RCC 7860 (cell line): ENCODE measurements at regions not wholly inside any gene's neighbourhood (a gene's known extent, or its start where the extent isn't known, plus 50 kb on each side); places are given as distances from the start of the nearest gene placed in this dataset.
"Not testable (repeated sequence)": the region's sequence is repeated elsewhere in the genome, so short reads cannot be mapped to it uniquely, and the experiment has no call there.

ENCODE experiments used
- DNase-seq: peaks from one replicate; pipeline ENCODE4 v3.0.0-alpha.2; 2015; ENCODE audit warnings: low spot score
- FAIRE-seq: peaks from 2 replicates; lab custom pipeline; 2012; peaks lifted over from hg19 to GRCh38; lab: Jason Lieb, UNC

DNA sequence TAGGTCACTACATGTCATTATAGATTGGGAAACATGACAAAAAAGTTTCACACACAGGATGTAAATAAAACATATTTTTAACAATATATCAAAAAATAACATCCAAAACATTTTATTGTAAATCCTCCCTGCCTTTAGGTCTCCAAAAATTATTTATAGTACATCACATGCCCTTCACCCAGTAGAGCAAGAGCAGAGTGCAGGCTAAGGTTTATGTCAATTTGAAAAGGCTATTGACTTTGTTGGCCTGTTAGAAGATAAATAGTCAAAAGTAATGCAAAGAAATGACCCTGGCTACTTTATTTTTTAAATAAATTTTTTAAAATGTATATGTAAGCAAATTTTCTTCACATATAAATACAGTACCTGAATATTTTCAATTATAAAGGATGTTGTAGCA, 983.7 kb downstream of the RAB28 start:
- FAIRE-seq (no peak), DNase-seq (no peak)

DNA sequence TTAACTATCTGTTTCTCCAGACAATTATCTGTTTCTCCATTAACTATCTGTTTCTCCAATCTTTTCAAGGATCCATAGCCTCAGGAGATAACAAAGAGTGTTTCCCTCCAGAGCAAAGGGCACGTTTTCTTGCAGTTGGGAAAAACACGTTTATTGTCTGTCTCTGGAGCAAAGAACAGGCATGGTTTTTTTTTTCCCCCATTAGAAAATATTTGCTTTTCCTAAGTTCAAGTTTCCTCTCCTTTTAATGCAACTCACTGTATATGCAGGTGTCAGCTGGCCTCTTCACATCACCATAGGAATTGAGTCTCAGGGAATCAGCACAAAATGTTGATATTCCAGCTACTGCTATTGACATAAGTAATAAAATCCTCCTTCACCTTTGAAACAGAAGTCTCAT, 984.4 kb downstream of the RAB28 start:
- FAIRE-seq = no peak
- no peak for DNase-seq

DNA sequence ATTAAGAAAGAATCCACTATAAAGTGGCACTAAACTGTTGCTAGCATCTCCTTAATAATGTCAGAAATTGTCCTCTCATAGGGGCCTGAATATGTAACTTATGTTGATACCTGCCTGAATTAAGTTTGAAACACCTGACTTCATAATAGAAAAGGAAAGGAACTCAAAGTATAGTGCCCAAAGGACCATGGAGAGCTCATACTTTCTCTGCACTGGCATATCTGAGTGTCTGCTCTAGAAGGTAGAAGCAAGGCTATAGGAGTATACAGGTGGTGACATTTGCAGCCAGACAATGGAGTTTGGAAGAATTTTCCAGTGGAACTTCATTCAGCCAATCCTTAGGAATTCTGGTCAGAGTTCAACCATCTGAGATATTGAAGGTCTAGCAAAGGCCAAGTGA, 988.9 kb downstream of the RAB28 start:
- FAIRE-seq (no peak), DNase-seq (no peak)

GRCh38 chr4:12492730-12493393, 991.3 kb downstream of the RAB28 start:
- DNase-seq (no peak), FAIRE-seq (no peak)

- FAIRE-seq (no peak), DNase-seq (no peak)
These were observed 995.5 kb downstream of the RAB28 start for GRCh38 chr4:12488672-12489071.

DNA sequence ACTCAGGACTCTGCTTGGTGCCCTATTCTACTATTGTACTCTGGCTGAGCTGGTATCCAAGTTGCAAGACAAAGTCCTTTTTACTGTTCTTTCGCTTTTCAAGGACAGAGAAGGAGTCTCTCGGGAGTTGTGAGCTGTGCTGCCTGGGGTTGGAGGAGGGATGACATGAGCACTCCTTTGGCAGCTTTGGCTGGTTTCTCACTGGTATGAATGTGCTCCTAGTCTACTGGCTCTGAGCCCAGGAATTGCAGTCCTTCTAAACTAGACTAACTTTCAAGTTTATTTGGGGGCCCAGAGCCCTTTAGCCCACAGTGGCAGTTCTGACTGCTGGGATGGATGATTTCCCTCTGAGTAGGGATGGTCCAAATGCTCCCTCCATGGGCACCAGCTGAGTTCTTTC, 997.1 kb downstream of the RAB28 start:
- DNase-seq (no peak), FAIRE-seq (no peak)

DNA sequence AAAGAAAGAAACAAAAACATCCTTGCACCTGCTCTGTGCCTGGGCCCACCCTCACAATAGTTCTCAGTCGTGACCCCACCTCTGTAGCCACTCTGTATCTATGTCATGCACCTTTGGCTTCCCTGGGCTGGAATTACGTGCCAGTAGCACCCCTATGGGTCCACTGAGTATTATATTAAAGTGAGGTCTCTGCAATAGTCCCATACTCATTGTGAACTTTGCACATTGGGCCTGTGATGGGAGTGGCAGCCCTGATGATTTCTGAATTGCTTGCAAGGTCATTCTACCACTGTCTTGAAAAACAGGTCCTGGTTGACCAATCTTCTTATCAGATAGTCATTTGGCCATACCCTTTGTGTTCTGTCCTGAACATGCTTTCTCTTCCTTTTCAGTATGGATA, 1012.1 kb downstream of the RAB28 start:
- DNase-seq = no peak

GRCh38 chr4:12471193-12471592, 1012.9 kb downstream of the RAB28 start:
- FAIRE-seq (no peak), DNase-seq (no peak)

More for the DNA sequence above, 1012.1 kb downstream of the RAB28 start:
- no peak for FAIRE-seq

- FAIRE-seq, DNase-seq: not testable (repeated sequence)
These were observed 1022.6 kb downstream of the RAB28 start for GRCh38 chr4:12461576-12461975.

GRCh38 chr4:12459126-12459525, 1025.0 kb downstream of the RAB28 start:
- no peak for DNase-seq
- FAIRE-seq = no peak

GRCh38 chr4:12458621-12459020, 1025.5 kb downstream of the RAB28 start:
- DNase-seq (no peak), FAIRE-seq (no peak)

GRCh38 chr4:12452291-12452690, 1023.6 kb upstream of the HS3ST1 start:
- no peak for FAIRE-seq
- no peak for DNase-seq

DNA sequence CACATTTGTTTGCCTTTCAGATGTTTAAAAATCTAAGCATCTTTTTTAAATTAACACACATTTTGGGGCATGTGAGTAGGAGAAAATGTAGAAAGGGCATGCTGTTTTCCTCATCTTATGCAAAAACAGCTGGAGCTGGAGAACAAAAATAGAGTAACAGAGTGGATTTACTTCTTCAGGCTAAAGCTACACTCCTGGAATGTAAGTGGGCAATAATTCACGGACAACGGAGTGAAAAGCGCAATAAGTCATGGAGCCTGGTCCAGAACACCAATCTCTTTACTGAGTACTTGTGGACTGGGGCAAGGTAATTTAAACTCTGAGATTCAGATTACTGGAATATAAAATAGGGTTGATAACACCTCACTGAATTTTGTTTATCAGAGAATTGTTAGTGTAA, 1018.8 kb upstream of the HS3ST1 start:
- FAIRE-seq = no peak
- DNase-seq = no peak

DNA sequence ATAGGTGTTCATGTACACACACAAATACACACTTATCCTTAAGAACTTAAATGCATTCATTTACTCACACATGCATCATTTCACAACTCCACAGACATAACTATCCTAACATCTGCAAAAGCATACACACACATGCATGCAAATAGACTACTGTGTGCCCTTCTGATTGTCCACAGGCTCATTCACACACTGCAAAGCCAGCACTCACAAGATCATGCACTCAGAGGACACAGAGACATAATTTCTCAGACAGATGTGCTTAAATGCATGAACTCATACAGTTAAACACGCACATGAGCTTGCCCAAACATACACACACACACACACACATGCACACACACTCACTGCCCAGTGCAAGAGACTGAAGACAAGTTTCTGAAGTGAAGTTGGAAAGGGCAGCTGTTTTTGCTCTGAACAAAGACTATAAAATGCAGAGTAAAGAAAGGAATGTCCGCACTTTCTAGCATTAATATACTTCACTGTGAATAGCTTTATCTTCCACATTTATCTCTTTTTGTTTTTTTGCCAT, 1018.0 kb upstream of the HS3ST1 start:
- DNase-seq (no peak), FAIRE-seq (no peak)

GRCh38 chr4:12446256-12446655, 1017.6 kb upstream of the HS3ST1 start:
- DNase-seq = no peak
- no peak for FAIRE-seq

GRCh38 chr4:12445711-12446235, 1017.1 kb upstream of the HS3ST1 start:
- FAIRE-seq (no peak), DNase-seq (no peak)

DNA sequence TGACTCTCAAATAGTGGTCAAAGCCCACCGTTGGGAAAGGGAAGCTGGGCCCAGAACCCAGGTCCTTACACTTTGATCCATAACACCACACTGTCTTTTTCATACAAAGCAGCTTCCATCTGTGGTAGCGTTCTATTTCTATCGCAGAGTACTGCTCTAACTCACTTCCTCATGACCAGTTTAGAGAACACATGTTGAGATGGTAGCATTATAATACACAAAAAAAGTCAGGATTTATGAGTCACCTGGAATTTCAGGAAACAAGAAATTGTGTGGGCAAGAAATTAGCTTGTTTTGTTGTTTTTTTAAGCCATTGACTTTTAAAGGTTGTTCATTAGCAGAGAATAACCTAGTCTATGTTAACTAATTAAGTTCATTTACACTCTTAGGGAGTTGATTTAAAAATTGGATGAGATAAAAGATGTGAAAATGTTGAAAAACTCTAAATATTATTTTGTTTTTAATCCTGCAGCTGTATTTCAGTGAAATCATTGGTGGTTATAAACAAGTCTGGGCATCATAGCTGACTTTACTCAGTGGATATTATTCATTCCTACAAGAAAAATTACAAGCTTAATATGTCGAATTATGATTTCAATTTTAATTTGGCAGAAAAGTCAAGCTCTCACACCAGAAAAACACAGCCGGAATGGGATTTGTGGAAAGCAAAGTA, 1011.1 kb upstream of the HS3ST1 start:
- FAIRE-seq (no peak), DNase-seq (no peak)

DNA sequence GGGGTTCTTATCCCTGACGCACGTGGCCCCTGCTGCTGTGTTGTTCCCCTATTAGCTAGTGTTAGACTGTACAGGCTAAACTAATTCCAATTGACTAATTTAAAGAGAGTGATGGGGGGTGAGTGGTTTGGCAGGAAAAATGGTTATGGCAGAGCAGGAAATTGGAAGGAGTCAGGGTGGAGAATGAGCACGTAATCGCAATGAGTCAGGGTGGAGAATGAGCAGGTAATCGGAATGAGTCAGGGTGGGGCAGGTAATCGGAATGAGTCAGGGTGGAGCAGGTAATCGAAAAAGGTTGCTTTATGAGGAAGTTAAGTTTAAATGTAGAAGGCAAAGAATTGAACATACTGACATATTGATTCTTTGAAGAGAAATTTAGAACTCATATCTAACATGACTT, 1002.6 kb upstream of the HS3ST1 start:
- not testable (repeated sequence) for DNase-seq, FAIRE-seq

- no peak for DNase-seq
- FAIRE-seq = no peak
These were observed 992.7 kb upstream of the HS3ST1 start for GRCh38 chr4:12421364-12421763.

DNA sequence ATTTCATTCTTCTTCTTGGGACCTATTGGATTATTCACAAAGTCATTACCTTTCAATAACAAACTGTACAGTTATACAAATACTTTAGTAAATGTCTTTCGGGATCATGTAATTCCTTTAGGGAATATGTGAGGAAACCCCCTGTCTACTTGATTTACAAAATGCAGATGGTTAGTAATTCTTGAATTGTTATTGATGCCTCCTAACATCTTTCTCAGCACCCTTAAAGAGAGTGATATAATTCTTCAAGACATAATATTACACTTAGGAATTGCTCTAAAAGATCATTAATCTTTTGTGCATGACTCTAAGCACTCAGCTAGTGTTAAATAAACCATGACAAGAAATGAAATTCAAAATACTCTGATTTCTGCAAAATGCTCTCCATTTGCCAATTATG, 988.1 kb upstream of the HS3ST1 start:
- DNase-seq (no peak), FAIRE-seq (no peak)

DNA sequence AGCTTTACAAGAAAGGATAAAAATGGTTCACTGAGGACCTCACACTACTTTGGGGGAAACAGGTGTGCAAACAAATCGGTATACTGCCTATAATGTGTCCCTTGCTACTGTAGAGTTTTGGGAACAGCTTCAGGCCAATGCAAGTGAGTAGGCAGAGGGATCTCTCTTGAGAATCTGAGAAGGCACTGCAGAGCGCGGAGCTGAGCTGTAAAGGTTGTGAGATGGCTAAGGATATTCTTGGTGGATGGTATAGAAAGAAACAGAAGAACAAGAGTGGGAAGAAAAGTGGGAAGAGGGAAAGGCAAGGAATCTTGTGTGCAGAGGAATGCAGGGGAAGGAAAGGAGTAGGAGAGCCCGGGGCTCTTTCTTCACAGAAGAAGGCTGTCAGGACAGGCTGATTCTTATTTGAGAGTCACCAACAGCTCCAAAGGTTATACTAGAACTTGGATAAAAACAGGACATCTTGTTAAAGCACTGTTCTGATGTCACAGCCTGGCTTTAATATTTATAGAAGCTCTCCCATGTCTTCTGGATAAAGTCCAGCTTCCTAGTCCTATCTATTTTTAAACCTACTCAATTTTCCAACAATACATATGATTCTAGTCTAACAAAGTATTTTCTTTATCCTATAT, 985.6 kb upstream of the HS3ST1 start:
- FAIRE-seq (no peak), DNase-seq (no peak)

GRCh38 chr4:12411072-12411471, 982.4 kb upstream of the HS3ST1 start:
- no peak for DNase-seq
- FAIRE-seq = no peak
